Peyer's patch (tissue), 4 donors: ENCODE measurements at regions not wholly inside any gene's neighbourhood (a gene's known extent, or its start where the extent isn't known, plus 50 kb on each side); places are given as distances from the start of the nearest gene placed in this dataset.

Experiments
- DNase-seq, 3 donors: peaks; one replicate each; pipeline ENCODE4 v3.0.0-alpha.2; 2017 to 2019
- H3K27ac ChIP-seq, 4 donors: fragments of 200-600 bp; sonication (generic); one replicate each; pipeline ENCODE4 v1.5.1; 2016 to 2019
- H3K27me3 ChIP-seq, 2 donors: fragments of 200-600 bp; sonication (generic); one replicate each; pipeline ENCODE4 v1.5.1; 2019
- H3K36me3 ChIP-seq, 3 donors: fragments of 200-600 bp; sonication (generic); one replicate each; pipeline ENCODE4 v1.5.1; 2016 to 2019
- H3K4me1 ChIP-seq, 4 donors: fragments of 200-600 bp; sonication (generic); one replicate each; pipeline ENCODE4 v1.5.1; 2016 to 2019
- H3K4me3 ChIP-seq, 4 donors: fragments of 200-600 bp; sonication (generic); 1 replicate in 3 of 4; 2 replicates in 1 of 4; pipeline ENCODE4 v1.5.1; 2016 to 2019; ENCODE audit warnings: mild to moderate bottlenecking in 1 of 4
- H3K9me3 ChIP-seq, 4 donors: fragments of 200-600 bp; sonication (generic); one replicate each; pipeline ENCODE4 v1.5.1; 2016 to 2019; ENCODE audit warnings: mild to moderate bottlenecking in 1 of 4
- CTCF ChIP-seq, 6 experiments: fragments of 450-650 bp in 4 of 6; fragments of 200-600 bp in 2 of 6; sonication (generic) in 1 of 6; IDR thresholded peaks; one replicate each; pipeline ENCODE4 v1.5.1; 2017 to 2019; ENCODE audit warnings: antibody characterized with exemption in 6 of 6, mild to moderate bottlenecking in 3 of 6, moderate library complexity in 1 of 6
- POLR2A ChIP-seq, 2 donors: fragments of 450-650 bp; IDR thresholded peaks; one replicate each; pipeline ENCODE4 v1.5.1; 2017; ENCODE audit warnings: antibody characterized with exemption in 2 of 2, mild to moderate bottlenecking in 2 of 2, moderate library complexity in 2 of 2

DNA sequence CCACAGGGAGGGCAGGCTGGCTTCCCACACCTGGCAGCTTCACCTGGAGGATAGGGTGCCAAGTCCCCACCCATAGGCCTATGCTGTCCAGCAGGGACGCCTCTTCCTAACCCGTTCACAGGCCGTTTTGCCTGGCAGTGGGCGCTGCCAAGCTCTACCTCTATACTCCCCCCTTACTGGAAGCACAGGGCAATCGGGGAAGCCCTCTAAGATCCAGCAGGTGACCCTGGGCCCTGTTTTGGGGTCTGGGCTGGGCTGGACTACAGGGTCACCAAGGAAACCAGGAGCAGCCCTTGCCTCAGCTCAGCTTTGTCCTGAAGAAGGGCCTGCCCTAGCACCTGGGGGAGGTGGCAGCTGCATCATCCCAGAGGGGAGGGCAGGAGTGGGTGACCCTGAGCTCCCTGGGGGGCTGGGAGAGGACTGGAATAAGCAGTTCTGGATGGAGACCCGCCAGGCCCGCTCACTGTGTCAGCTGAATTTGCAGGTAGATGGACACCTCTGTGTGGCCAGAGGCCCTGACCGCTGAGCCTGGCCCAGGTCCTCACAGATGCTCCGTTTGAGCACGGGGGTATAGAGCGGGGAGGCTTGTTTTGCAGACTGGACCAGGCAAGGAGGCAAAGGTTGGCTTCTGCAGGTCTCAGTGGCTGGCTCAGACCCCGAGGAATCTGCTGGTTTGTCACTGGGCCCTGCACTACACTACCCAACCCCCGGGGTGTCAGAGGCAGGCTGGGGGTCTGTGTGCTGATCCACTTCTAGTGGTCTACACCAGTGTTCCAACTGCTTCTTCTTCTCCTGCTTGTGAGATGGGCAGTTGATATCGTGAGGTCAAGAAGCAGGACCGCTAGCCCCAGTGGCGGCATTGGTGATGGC, 163.1 kb downstream of the ASB1 start:
- no peak for DNase-seq
- TF ChIP-seq POLR2A (IDR thresholded peaks at IDR 0.05), result no peak
- H3K27me3 ChIP-seq, result no peaks in the 10 kb centered on the region
- H3K36me3 ChIP-seq, result no peaks in the 10 kb centered on the region
- no peak overlapping the region for H3K4me3 ChIP-seq
- H3K9me3 ChIP-seq, result no peaks in the 10 kb centered on the region
- H3K27ac ChIP-seq, result no peak overlapping the region
- H3K4me1 ChIP-seq, result no peaks in the 10 kb centered on the region

DNA sequence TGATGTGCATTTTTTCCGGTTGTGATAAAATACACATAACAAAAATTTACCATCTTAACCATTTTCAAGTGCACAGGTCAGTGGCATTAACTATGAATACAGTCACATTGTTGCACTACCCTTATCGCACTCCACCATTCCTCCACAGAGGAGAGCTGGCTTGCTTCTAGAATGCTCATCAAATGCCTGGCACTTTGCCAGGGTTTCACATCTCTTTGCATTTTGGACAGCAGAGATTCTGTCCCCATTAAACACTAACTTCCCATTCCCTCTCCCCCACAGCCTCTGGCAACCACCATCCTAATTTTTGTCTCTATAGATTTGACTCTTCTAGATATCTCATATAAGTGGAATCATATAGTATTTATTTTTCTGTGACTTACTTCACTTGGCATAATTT, 165.0 kb downstream of the ASB1 start:
- Histone ChIP-seq H3K36me3 (no peaks in the 10 kb centered on the region), H3K9me3 (no peaks in the 10 kb centered on the region), H3K27ac (no peak overlapping the region), H3K27me3 (no peaks in the 10 kb centered on the region), H3K4me1 (no peaks in the 10 kb centered on the region), H3K4me3 (no peak overlapping the region)
- TF ChIP-seq CTCF (IDR thresholded peaks at IDR 0.05), result no peak
- no peak for TF ChIP-seq POLR2A (IDR thresholded peaks at IDR 0.05)
- DNase-seq, result no peak

DNA sequence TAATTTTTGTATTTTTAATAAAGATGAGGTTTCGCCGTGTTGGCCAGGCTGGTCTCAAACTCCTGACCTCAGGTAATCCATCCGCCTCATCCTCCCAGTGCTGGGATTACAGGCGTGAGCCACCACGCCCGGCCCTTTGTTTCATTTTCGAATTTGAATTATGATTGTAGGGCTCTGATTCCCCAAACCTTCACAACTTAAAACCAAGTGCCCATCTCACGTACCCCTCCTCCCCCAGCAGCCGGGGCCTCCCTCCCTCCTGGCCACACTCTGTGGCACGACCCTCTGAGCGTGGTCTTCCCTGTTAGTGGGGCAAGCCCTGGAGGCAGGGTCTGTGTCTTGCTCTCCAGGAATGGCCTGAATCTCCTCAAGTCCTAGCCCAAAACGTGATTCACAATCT, 166.5 kb downstream of the ASB1 start:
- no peaks in the 10 kb centered on the region for H3K27me3 ChIP-seq
- H3K27ac ChIP-seq, result no peak overlapping the region
- H3K4me1 ChIP-seq, result no peaks in the 10 kb centered on the region
- no peaks in the 10 kb centered on the region for H3K36me3 ChIP-seq
- no peak overlapping the region for H3K4me3 ChIP-seq
- TF ChIP-seq POLR2A (IDR thresholded peaks at IDR 0.05) (no peak), CTCF (IDR thresholded peaks at IDR 0.05) (no peak)
- no peak for DNase-seq
- no peaks in the 10 kb centered on the region for H3K9me3 ChIP-seq

DNA sequence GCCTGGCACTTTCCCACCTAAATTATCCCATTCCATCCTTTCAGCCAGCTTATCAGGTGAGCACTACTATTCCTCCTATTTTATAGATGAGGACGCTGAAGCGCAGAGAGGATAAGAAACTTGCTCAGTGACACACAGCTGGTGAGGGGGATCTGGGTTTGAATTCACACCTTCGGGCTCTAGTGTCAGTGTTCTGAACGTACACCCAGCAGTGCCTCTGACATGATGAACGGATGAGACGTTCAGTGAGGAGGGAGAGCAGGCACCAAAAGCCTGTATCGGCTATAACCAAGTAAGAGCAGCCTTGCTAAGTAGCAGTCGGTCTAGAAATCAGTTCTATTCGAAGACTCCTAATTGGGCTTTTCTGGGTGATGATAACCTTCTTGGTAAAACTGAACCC, 167.0 kb downstream of the ASB1 start:
- Histone ChIP-seq H3K4me3 (no peak overlapping the region), H3K9me3 (no peaks in the 10 kb centered on the region), H3K27me3 (no peaks in the 10 kb centered on the region), H3K4me1 (no peaks in the 10 kb centered on the region), H3K27ac (no peak overlapping the region), H3K36me3 (no peaks in the 10 kb centered on the region)
- no peak for DNase-seq
- TF ChIP-seq POLR2A (IDR thresholded peaks at IDR 0.05) (no peak), CTCF (IDR thresholded peaks at IDR 0.05) (no peak)

DNA sequence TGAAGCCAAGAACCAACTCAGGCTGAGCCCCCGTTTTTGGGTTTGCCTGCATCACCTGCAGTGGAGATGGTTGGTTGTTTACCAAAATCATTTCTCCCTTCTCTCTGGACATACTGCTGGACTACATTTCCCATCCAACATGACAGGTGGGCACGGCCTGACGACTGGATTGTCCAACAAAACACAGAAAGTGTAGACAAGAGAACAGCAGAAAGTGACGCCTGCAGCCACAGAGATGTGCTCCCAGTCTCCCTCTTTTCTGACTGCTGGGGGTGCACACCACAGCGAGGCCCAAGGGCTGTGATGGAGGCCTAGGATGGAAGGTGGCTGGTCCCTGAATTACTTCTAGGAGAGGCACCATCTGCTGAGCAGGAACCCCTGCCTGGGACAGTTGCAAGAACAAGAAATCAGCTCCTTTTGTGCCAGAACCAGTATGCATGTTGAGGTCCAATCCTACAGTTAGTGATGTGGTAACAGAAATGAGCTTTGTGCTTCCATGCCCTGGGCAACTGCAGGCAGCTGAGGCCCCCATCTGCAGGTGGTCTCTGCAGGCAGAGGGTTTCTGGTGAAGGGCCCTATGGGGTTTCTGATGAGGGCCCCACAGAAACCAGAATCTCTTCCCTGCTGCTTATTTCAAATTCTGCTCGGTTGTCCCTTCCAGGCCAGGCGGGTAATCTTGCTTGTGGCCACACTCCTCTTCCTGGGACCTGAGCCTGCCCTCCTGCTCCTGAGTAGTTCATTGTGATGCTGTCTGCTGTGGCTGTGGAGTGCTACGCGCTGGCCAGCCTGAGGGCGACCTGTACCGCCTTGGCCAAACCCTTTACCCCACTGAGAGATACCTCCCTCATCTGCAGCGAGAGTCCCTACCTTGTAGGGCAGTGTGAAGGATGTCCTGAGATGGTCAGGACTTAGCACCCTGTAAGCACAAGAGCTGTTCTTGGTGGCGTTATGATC, 168.3 kb downstream of the ASB1 start:
- TF ChIP-seq POLR2A (IDR thresholded peaks at IDR 0.05), result no peak
- TF ChIP-seq CTCF (IDR thresholded peaks at IDR 0.05), result no peak
- H3K4me1 ChIP-seq, result no peaks in the 10 kb centered on the region
- no peaks in the 10 kb centered on the region for H3K27me3 ChIP-seq
- H3K36me3 ChIP-seq, result no peaks in the 10 kb centered on the region
- no peaks in the 10 kb centered on the region for H3K9me3 ChIP-seq
- no peak overlapping the region for H3K27ac ChIP-seq
- no peak for DNase-seq
- no peak overlapping the region for H3K4me3 ChIP-seq
